ENCODE measurements at regions not wholly inside any gene's neighbourhood (a gene's known extent, or its start where the extent isn't known, plus 50 kb on each side); places are given as distances from the start of the nearest gene placed in this dataset.

DNA sequence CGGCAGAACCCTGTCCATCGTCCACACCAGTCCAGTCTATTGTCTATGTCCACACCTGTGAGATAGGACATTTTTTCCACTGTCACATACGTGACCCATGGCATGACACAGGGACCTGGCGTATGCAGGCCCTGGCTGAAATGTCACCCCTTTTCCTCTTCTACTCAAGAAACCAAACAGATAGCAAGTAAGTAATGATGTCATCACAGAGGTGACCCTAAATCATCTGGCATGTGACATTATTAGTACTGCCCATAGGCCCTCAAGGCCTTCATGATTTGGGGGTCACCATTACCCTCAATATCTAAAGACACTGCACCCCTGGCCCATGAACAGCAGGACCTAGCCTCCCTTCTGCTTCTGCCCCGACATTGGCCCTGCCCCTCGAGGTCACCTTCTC is 88.3 kb downstream of the LHX2 start:
- ChIA-PET POLR2A (no interaction called here), CTCF (no interaction called here)
- Histone ChIP-seq H4K20me1 (ENCODE audit: insufficient read depth) (no peaks in the 10 kb centered on the region), H3K4me1 (ENCODE audit: control insufficient read depth in 1 of 2, insufficient read depth in 2 of 2, low read depth in 1 of 2, low read length in 1 of 2) (no peaks in the 10 kb centered on the region), H3K9ac (no peak overlapping the region), H3K27ac (ENCODE audit: low read depth in 2 of 2, low read length in 1 of 2) (no peak overlapping the region), H2AFZ (ENCODE audit: low read depth) (no peak overlapping the region), H3F3A (replicated peaks; ENCODE audit: insufficient read depth) (no peaks in the 10 kb centered on the region), H3K4me3 (ENCODE audit: low read depth in 2 of 2, low read length in 1 of 2) (no peak overlapping the region), H3K36me3 (replicated peaks in 1 of 2; ENCODE audit: control insufficient read depth in 1 of 2, insufficient read depth in 2 of 2, low read length in 1 of 2) (no peaks in the 10 kb centered on the region), H3K79me2 (ENCODE audit: insufficient read depth) (no peaks in the 10 kb centered on the region), H3K4me2 (no peak overlapping the region), H3K9me2 (no peaks in the 10 kb centered on the region), H3K9me3 (no peaks in the 10 kb centered on the region), H3K27me3 (ENCODE audit: insufficient read depth) (peaks cover 6% of the 10 kb centered on the region; the same call in 1 of the 2 replicates)
- TF ChIP-seq CHD2 (IDR thresholded peaks at IDR 0.05; ENCODE audit: low read length, partially characterized antibody), result no peak
- TF ChIP-seq, protein P1, sequence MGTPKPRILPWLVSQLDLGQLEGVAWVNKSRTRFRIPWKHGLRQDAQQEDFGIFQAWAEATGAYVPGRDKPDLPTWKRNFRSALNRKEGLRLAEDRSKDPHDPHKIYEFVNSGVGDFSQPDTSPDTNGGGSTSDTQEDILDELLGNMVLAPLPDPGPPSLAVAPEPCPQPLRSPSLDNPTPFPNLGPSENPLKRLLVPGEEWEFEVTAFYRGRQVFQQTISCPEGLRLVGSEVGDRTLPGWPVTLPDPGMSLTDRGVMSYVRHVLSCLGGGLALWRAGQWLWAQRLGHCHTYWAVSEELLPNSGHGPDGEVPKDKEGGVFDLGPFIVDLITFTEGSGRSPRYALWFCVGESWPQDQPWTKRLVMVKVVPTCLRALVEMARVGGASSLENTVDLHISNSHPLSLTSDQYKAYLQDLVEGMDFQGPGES (IDR thresholded peaks at IDR 0.05; ENCODE audit: low read depth, low read length), result no peak
- no peak for TF ChIP-seq TEAD4 (IDR thresholded peaks at IDR 0.05; ENCODE audit: borderline replicate concordance, insufficient read depth)
- 48% methylated on average over 6 of the region's 6 CpGs for WGBS (ENCODE audit: low lambda C conversion rate)
- DNase-seq, result no peak

DNA sequence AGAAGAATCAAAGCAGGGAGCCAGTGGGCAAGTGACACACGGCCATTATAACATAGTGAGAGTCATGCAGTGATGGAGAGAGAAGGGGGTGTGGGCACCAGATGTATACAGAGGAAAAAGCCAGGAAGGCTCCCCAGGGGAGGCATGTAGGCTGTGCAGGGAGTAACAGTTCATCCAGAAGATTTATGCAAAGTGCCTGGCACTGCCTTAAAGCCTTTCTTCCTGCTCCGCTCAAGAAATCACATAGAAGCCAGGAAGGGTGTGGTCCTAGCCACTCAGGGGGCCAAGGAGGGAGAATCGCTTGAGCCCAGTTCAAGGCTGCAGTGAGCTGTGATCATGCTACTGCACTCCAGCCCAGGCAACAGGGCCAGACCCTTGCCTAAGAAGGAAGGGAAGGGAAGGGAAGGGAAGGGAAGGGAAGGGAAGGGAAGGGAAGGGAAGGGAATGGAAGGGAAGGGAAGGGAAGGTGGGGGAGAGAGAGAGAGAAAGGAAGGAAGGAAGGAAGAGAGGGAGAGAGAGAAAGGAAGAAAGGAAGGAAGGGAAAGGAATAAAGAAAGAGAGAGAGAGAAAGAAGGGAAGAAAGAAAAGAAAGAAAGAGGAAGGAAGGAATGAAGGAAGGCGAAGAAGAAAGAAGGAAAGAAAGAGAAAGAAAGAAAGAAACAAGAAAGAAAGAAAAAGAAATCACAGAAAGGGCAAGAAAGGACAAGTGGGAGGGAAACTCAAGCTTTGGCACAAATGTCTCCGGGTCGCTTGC is 89.8 kb downstream of the LHX2 start:
- TF ChIP-seq, protein P1 (IDR thresholded peaks at IDR 0.05; ENCODE audit: low read depth, low read length), result no peak
- no peak for TF ChIP-seq SMC3 (IDR thresholded peaks at IDR 0.05; ENCODE audit: low read depth, low read length)
- TF ChIP-seq FOXJ3 (CRISPR knock-in tag; IDR thresholded peaks at IDR 0.05), result no peak
- TF ChIP-seq, protein P2, sequence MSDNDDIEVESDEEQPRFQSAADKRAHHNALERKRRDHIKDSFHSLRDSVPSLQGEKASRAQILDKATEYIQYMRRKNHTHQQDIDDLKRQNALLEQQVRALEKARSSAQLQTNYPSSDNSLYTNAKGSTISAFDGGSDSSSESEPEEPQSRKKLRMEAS (IDR thresholded peaks at IDR 0.05; ENCODE audit: low read depth), result no peak
- TF ChIP-seq, protein P3, sequence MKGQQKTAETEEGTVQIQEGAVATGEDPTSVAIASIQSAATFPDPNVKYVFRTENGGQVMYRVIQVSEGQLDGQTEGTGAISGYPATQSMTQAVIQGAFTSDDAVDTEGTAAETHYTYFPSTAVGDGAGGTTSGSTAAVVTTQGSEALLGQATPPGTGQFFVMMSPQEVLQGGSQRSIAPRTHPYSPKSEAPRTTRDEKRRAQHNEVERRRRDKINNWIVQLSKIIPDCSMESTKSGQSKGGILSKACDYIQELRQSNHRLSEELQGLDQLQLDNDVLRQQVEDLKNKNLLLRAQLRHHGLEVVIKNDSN (IDR thresholded peaks at IDR 0.05; ENCODE audit: borderline replicate concordance, low read depth), result no peak
- no peak for TF ChIP-seq SIN3A (IDR thresholded peaks at IDR 0.05; ENCODE audit: borderline replicate concordance, low read depth, low read length)
- no peak for TF ChIP-seq GABPA (IDR thresholded peaks at IDR 0.05; ENCODE audit: low read depth)
- TF ChIP-seq USF2 (IDR thresholded peaks at IDR 0.05; ENCODE audit: borderline replicate concordance, low read depth, low read length), result no peak
- no peak for TF ChIP-seq NRF1 (IDR thresholded peaks at IDR 0.05; ENCODE audit: low read depth, low read length)
- no peak for TF ChIP-seq RXRA (IDR thresholded peaks at IDR 0.05; ENCODE audit: borderline replicate concordance, low read depth)
- no peak for TF ChIP-seq RFX5 (IDR thresholded peaks at IDR 0.05; ENCODE audit: low read length)
- no peak for TF ChIP-seq RAD21 (IDR thresholded peaks at IDR 0.05; ENCODE audit: low read length)
- 69% methylated on average over 6 of the region's 6 CpGs for WGBS (ENCODE audit: low lambda C conversion rate)
- H3K79me2 ChIP-seq (ENCODE audit: insufficient read depth), result no peaks in the 10 kb centered on the region
- no peaks in the 10 kb centered on the region for H3K4me1 ChIP-seq (ENCODE audit: control insufficient read depth in 1 of 2, insufficient read depth in 2 of 2, low read depth in 1 of 2, low read length in 1 of 2)
- ChIA-PET POLR2A (no interaction called here), CTCF (interaction anchor here (1.0 kb wide), 1 partner anchor 25 kb away, joined by 3 read pairs; no protein-coding TSS in a partner anchor)
- no peak overlapping the region for H3K4me3 ChIP-seq (ENCODE audit: low read depth in 2 of 2, low read length in 1 of 2)
- H3K9me2 ChIP-seq, result no peaks in the 10 kb centered on the region
- no peak overlapping the region for H3K27ac ChIP-seq (ENCODE audit: low read depth in 2 of 2, low read length in 1 of 2)
- no peak overlapping the region for H3K4me2 ChIP-seq
- no peaks in the 10 kb centered on the region for H3K9me3 ChIP-seq
- H3K36me3 ChIP-seq (replicated peaks in 1 of 2; ENCODE audit: control insufficient read depth in 1 of 2, insufficient read depth in 2 of 2, low read length in 1 of 2), result no peaks in the 10 kb centered on the region
- H4K20me1 ChIP-seq (ENCODE audit: insufficient read depth), result no peaks in the 10 kb centered on the region
- H3K9ac ChIP-seq, result no peak overlapping the region
- no peaks in the 10 kb centered on the region for H3F3A ChIP-seq (replicated peaks; ENCODE audit: insufficient read depth)
- H3K27me3 ChIP-seq (ENCODE audit: insufficient read depth), result peaks cover 6% of the 10 kb centered on the region; the same call in 1 of the 2 replicates
- DNase-seq, result no peak
- H2AFZ ChIP-seq (ENCODE audit: low read depth), result no peak overlapping the region
